ENCODE measurements at regions not wholly inside any gene's neighbourhood (a gene's known extent, or its start where the extent isn't known, plus 50 kb on each side); places are given as distances from the start of the nearest gene placed in this dataset.

GRCh38 chr1:222096883-222097282 is 355.0 kb upstream of the DUSP10 start:
- TF ChIP-seq ZNF274 (IDR thresholded peaks at IDR 0.05; ENCODE audit: low read depth, low read length), result no peak
- no peak for TF ChIP-seq YY1 (IDR thresholded peaks at IDR 0.05; ENCODE audit: insufficient read depth, insufficient read length)
- no peak for TF ChIP-seq SUZ12 (IDR thresholded peaks at IDR 0.05; ENCODE audit: extremely low read depth, insufficient read depth, insufficient read length)

Data from NT2/D1 (cell line).